ENCODE measurements at regions not wholly inside any gene's neighbourhood (a gene's known extent, or its start where the extent isn't known, plus 50 kb on each side); places are given as distances from the start of the nearest gene placed in this dataset.

DNA sequence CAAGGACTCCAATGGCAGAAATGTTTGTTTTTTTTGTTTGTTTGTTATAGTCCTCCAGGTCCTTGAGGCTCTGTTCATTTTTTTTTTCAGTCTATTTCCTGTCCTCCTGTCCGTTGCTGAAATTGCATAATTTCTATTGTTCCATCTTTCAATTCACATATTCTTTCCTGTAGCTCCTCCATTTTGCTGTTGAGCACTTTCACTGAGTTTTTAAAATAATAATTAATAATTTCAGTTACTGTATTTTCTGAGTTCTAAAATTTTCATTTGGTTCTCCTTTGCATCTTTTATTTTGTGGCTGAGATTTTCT lies 202.3 kb upstream of the AGR3 start:
- no peak overlapping the region for H3K4me2 ChIP-seq (ENCODE audit: insufficient read depth, insufficient read length, low read length)
- H3K4me1 ChIP-seq (ENCODE audit: insufficient read depth, low read length): no peaks in the 10 kb centered on the region
- H2AFZ ChIP-seq (ENCODE audit: low read length): no peak overlapping the region
- H3K18ac ChIP-seq (ENCODE audit: insufficient read length, low read depth, low read length): no peak overlapping the region
- no peak overlapping the region for H4K91ac ChIP-seq (ENCODE audit: insufficient read length, low read depth, low read length)
- no peak overlapping the region for H3K14ac ChIP-seq (ENCODE audit: insufficient read depth, low read length)
- H3K27ac ChIP-seq (ENCODE audit: insufficient read length, low read depth, low read length): no peak overlapping the region
- H3K23ac ChIP-seq (ENCODE audit: insufficient read length, low read depth, low read length): no peak overlapping the region
- no peak overlapping the region for H4K5ac ChIP-seq (ENCODE audit: insufficient read length, low read depth, low read length)
- no peaks in the 10 kb centered on the region for H3K4me1 Mint-ChIP-seq
- no peak overlapping the region for H2BK15ac ChIP-seq (ENCODE audit: low read depth, low read length)
- H3K36me3 Mint-ChIP-seq (ENCODE audit: insufficient read depth in 1 of 3, low read depth in 3 of 3): no peaks in the 10 kb centered on the region
- no peaks in the 10 kb centered on the region for H3K23me2 ChIP-seq (ENCODE audit: insufficient read length, low read depth, low read length, poor library complexity, severe bottlenecking)
- peaks cover 0 to 3% of the 10 kb centered on the region in 2 experiments; a peak in 2 of 5 replicates for H3K9me3 Mint-ChIP-seq
- H3K79me1 ChIP-seq (ENCODE audit: insufficient read depth, low read depth, low read length, poor library complexity, severe bottlenecking): no peaks in the 10 kb centered on the region
- H2AK5ac ChIP-seq (ENCODE audit: insufficient read length, low read length): no peak overlapping the region
- no peak overlapping the region for H3K56ac ChIP-seq (ENCODE audit: insufficient read length, low read depth, low read length)
- no peaks in the 10 kb centered on the region for H3K79me2 ChIP-seq (ENCODE audit: insufficient read depth, low read length)
- H3K4ac ChIP-seq (ENCODE audit: low read depth, low read length): no peak overlapping the region
- H4K8ac ChIP-seq (replicated peaks; ENCODE audit: insufficient read length, low read depth, low read length): no peak overlapping the region
- no peak overlapping the region for H3T11ph ChIP-seq (ENCODE audit: low read length)
- H2BK20ac ChIP-seq (ENCODE audit: low read depth, low read length, poor library complexity, severe bottlenecking): no peak overlapping the region
- H3K4me3 Mint-ChIP-seq: no peak overlapping the region
- no peak overlapping the region for H2BK5ac ChIP-seq (ENCODE audit: insufficient read length, low read length)
- no peak overlapping the region for H3K9ac ChIP-seq (ENCODE audit: extremely low read depth, insufficient read length, low read length)
- WGBS (ENCODE audit: extremely low coverage, insufficient read length, low lambda C conversion rate): no CpG with 5 or more reads among the region's 1 CpG
- no peak overlapping the region for H3K27ac Mint-ChIP-seq
- no peak for DNase-seq
- no peaks in the 10 kb centered on the region for H3K27me3 Mint-ChIP-seq (ENCODE audit: low read depth)
- TF ChIP-seq, protein P1, sequence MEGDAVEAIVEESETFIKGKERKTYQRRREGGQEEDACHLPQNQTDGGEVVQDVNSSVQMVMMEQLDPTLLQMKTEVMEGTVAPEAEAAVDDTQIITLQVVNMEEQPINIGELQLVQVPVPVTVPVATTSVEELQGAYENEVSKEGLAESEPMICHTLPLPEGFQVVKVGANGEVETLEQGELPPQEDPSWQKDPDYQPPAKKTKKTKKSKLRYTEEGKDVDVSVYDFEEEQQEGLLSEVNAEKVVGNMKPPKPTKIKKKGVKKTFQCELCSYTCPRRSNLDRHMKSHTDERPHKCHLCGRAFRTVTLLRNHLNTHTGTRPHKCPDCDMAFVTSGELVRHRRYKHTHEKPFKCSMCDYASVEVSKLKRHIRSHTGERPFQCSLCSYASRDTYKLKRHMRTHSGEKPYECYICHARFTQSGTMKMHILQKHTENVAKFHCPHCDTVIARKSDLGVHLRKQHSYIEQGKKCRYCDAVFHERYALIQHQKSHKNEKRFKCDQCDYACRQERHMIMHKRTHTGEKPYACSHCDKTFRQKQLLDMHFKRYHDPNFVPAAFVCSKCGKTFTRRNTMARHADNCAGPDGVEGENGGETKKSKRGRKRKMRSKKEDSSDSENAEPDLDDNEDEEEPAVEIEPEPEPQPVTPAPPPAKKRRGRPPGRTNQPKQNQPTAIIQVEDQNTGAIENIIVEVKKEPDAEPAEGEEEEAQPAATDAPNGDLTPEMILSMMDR (conservative IDR thresholded peaks at IDR 0.05): no peak
- H2BK120ac ChIP-seq (ENCODE audit: low read depth, low read length, poor library complexity, severe bottlenecking): no peak overlapping the region
- H2BK12ac ChIP-seq (ENCODE audit: insufficient read length, low read depth, low read length): no peak overlapping the region
- H3K9me3 ChIP-seq (ENCODE audit: control insufficient read depth, low read depth, low read length): no peaks in the 10 kb centered on the region
- no peaks in the 10 kb centered on the region for H4K20me1 ChIP-seq (ENCODE audit: control insufficient read depth, insufficient read depth, insufficient read length)
- H3K27me3 ChIP-seq (ENCODE audit: insufficient read depth, low read length): no peaks in the 10 kb centered on the region
